Calu3 (cell line): ENCODE measurements at regions not wholly inside any gene's neighbourhood (a gene's known extent, or its start where the extent isn't known, plus 50 kb on each side); places are given as distances from the start of the nearest gene placed in this dataset.

Source experiments
- BruUV-seq: library from RNA; stranded (reverse); fragments of 400-500 nt; replicated peaks from 2 replicates; lab custom pipeline; 2021; lab: Mats Ljungman, UMichigan
- CTCF ChIA-PET: fragments of 300-600 bp; sonication (Branson Sonifier 250); formaldehyde crosslinking; loops from one replicate; lab custom pipeline; 2022; ENCODE audit warnings: antibody characterized with exemption; lab: Charles Lee
- DNase-seq: peaks from one replicate; pipeline ENCODE4 v3.0.0; 2022
- H3K27ac Mint-ChIP-seq: one replicate; pipeline ENCODE4 v1.8.0; 2022; ENCODE audit warnings: mixed read lengths; ENCODE audit not compliant: unreplicated experiment
- H3K27me3 Mint-ChIP-seq: one replicate; pipeline ENCODE4 v1.8.0; 2022; ENCODE audit warnings: mixed read lengths; ENCODE audit not compliant: unreplicated experiment
- H3K36me3 Mint-ChIP-seq: one replicate; pipeline ENCODE4 v1.8.0; 2022; ENCODE audit warnings: mild to moderate bottlenecking, moderate library complexity, mixed read lengths; ENCODE audit not compliant: insufficient read depth, unreplicated experiment
- H3K4me1 Mint-ChIP-seq: one replicate; pipeline ENCODE4 v1.8.0; 2022; ENCODE audit warnings: mild to moderate bottlenecking, low read depth, mixed read lengths; ENCODE audit not compliant: unreplicated experiment
- H3K4me3 Mint-ChIP-seq: one replicate; pipeline ENCODE4 v1.8.0; 2022; ENCODE audit warnings: mild to moderate bottlenecking, low read depth, moderate library complexity, mixed read lengths; ENCODE audit not compliant: unreplicated experiment
- H3K9me3 Mint-ChIP-seq: one replicate; pipeline ENCODE4 v1.8.0; 2022; ENCODE audit warnings: low read depth, mixed read lengths; ENCODE audit not compliant: unreplicated experiment
- CTCF ChIP-seq: fragments of 200-600 bp; IDR thresholded peaks from one replicate; pipeline ENCODE4 v1.8.0; 2022; ENCODE audit warnings: antibody characterized with exemption; ENCODE audit not compliant: unreplicated experiment
- intact Hi-C: fragments of 100-400 bp; cut with micrococcal nuclease; formaldehyde crosslinking; loops from one replicate; pipeline ENCODE4 v1.10.0; 2022; ENCODE audit not compliant: unreplicated experiment

GRCh38 chr15:39499042-39499441 lies 81.8 kb upstream of the THBS1 start:
- CTCF ChIA-PET: interaction anchor here (1.0 kb wide), 1 partner anchor 38 kb away, joined by 4 read pairs; no protein-coding TSS in a partner anchor

GRCh38 chr15:39499681-39500080 lies 81.2 kb upstream of the THBS1 start:
- H3K4me1 Mint-ChIP-seq: no peaks in the 10 kb centered on the region
- no peak for TF ChIP-seq CTCF
- BruUV-seq: no TSS peak
- no peak for DNase-seq
- no peaks in the 10 kb centered on the region for H3K27me3 Mint-ChIP-seq
- no peaks in the 10 kb centered on the region for H3K9me3 Mint-ChIP-seq
- intact Hi-C loops: no loop called here
- H3K27ac Mint-ChIP-seq: no peak overlapping the region
- no peaks in the 10 kb centered on the region for H3K36me3 Mint-ChIP-seq
- CTCF ChIA-PET: no interaction called here
- H3K4me3 Mint-ChIP-seq: no peak overlapping the region

More at GRCh38 chr15:39499042-39499441, 81.8 kb upstream of the THBS1 start:
- no peak overlapping the region for H3K4me3 Mint-ChIP-seq
- no peaks in the 10 kb centered on the region for H3K4me1 Mint-ChIP-seq
- H3K27ac Mint-ChIP-seq: no peak overlapping the region
- H3K9me3 Mint-ChIP-seq: no peaks in the 10 kb centered on the region
- no peak for DNase-seq
- no TSS peak for BruUV-seq
- H3K27me3 Mint-ChIP-seq: no peaks in the 10 kb centered on the region
- TF ChIP-seq CTCF: no peak
- intact Hi-C loops: no loop called here
- H3K36me3 Mint-ChIP-seq: no peaks in the 10 kb centered on the region

- Mint-ChIP-seq H3K27me3 (no peaks in the 10 kb centered on the region), H3K4me1 (peaks cover 6% of the 10 kb centered on the region), H3K27ac (no peak overlapping the region), H3K9me3 (no peaks in the 10 kb centered on the region), H3K36me3 (no peaks in the 10 kb centered on the region), H3K4me3 (no peak overlapping the region)
- intact Hi-C loops: no loop called here
- no peak for TF ChIP-seq CTCF
- DNase-seq: no peak
- BruUV-seq: no TSS peak
- CTCF ChIA-PET: no interaction called here
Observed at GRCh38 chr15:39501366-39502081, 79.4 kb upstream of the THBS1 start.

- no peak for TF ChIP-seq CTCF
- no TSS peak for BruUV-seq
- H3K4me1 Mint-ChIP-seq: peaks cover 8% of the 10 kb centered on the region
- CTCF ChIA-PET: no interaction called here
- H3K36me3 Mint-ChIP-seq: no peaks in the 10 kb centered on the region
- no peak overlapping the region for H3K27ac Mint-ChIP-seq
- no peaks in the 10 kb centered on the region for H3K27me3 Mint-ChIP-seq
- DNase-seq: no peak
- H3K4me3 Mint-ChIP-seq: no peak overlapping the region
- H3K9me3 Mint-ChIP-seq: no peaks in the 10 kb centered on the region
- intact Hi-C loops: no loop called here
Observed at GRCh38 chr15:39502082-39502447, 78.8 kb upstream of the THBS1 start.
